Ovary (tissue), 3 donors: ENCODE measurements at regions not wholly inside any gene's neighbourhood (a gene's known extent, or its start where the extent isn't known, plus 50 kb on each side); places are given as distances from the start of the nearest gene placed in this dataset.

Experiments
- POLR2A ChIP-seq: fragments of 450-650 bp; IDR thresholded peaks from one replicate; pipeline ENCODE4 v1.6.1; 2017; ENCODE audit warnings: antibody characterized with exemption, mild to moderate bottlenecking, moderate library complexity
- TF ChIP-seq, protein P1 (sequence below), 3 donors: fragments of 450-650 bp in 2 of 3; fragments of 200-600 bp in 1 of 3; IDR thresholded peaks; one replicate each; pipeline versions ENCODE4 v1.5.1 to v1.8.0; 2016 to 2022; ENCODE audit warnings: antibody characterized with exemption in 3 of 3, mild to moderate bottlenecking in 1 of 3
- donor health status: DM: no; HTN: no; CAD: no.

DNA sequence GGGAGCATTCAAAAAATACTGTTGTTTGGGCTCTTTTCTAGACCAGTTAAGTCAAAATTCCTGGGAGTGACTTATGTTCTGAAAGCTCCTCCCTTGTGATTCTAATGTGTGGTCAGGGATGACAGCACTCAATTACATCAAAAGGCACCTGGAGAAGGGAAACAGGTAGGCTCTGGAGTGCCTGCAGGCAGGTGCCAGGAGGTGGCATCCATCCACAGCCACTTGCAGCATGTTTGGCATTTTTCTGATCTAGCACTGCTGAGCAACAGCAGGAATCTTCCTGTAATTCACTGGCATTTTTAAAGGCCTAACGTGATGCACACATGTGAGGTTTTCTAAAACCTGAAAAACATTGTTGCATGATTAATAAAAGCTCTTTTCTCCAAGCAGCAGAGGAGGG, 94.6 kb downstream of the CCNA1 start:
- TF ChIP-seq POLR2A: no peak
- TF ChIP-seq, protein P1, sequence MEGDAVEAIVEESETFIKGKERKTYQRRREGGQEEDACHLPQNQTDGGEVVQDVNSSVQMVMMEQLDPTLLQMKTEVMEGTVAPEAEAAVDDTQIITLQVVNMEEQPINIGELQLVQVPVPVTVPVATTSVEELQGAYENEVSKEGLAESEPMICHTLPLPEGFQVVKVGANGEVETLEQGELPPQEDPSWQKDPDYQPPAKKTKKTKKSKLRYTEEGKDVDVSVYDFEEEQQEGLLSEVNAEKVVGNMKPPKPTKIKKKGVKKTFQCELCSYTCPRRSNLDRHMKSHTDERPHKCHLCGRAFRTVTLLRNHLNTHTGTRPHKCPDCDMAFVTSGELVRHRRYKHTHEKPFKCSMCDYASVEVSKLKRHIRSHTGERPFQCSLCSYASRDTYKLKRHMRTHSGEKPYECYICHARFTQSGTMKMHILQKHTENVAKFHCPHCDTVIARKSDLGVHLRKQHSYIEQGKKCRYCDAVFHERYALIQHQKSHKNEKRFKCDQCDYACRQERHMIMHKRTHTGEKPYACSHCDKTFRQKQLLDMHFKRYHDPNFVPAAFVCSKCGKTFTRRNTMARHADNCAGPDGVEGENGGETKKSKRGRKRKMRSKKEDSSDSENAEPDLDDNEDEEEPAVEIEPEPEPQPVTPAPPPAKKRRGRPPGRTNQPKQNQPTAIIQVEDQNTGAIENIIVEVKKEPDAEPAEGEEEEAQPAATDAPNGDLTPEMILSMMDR (IDR thresholded peaks at IDR 0.05): no peak
